HEK293T (cell line): ENCODE measurements at regions not wholly inside any gene's neighbourhood (a gene's known extent, or its start where the extent isn't known, plus 50 kb on each side); places are given as distances from the start of the nearest gene placed in this dataset.

ENCODE experiments used
- ARNT ChIP-seq: fragments of 450-650 bp; IDR thresholded peaks from 2 replicates; pipeline ENCODE4 v1.6.1; 2017; ENCODE audit warnings: mild to moderate bottlenecking
- BHLHE40 ChIP-seq: fragments of 450-650 bp; IDR thresholded peaks from 2 replicates; pipeline ENCODE4 v1.6.1; 2016; ENCODE audit warnings: mild to moderate bottlenecking, moderate library complexity, borderline replicate concordance
- ELF4 ChIP-seq: fragments of 450-650 bp; IDR thresholded peaks from 2 replicates; pipeline ENCODE4 v1.6.1; 2017; ENCODE audit warnings: antibody characterized with exemption
- FOXA1 ChIP-seq: fragments of 450-650 bp; IDR thresholded peaks from 2 replicates; pipeline ENCODE4 v1.6.1; 2016; ENCODE audit warnings: mild to moderate bottlenecking
- FOXK2 ChIP-seq: fragments of 450-650 bp; IDR thresholded peaks from 2 replicates; pipeline ENCODE4 v1.6.1; 2016; ENCODE audit warnings: mild to moderate bottlenecking
- FOXM1 ChIP-seq: fragments of 450-650 bp; IDR thresholded peaks from 2 replicates; pipeline ENCODE4 v1.6.1; 2017; ENCODE audit warnings: mild to moderate bottlenecking, borderline replicate concordance
- SP1 ChIP-seq: fragments of 450-650 bp; IDR thresholded peaks from 2 replicates; pipeline ENCODE4 v1.6.1; 2017
- SUZ12 ChIP-seq: fragments of 450-650 bp; IDR thresholded peaks from 2 replicates; pipeline ENCODE4 v1.6.1; 2016; ENCODE audit warnings: mild to moderate bottlenecking
- TARDBP ChIP-seq: fragments of 450-650 bp; IDR thresholded peaks from 2 replicates; pipeline ENCODE4 v1.6.1; 2016
- ZNF384 ChIP-seq: fragments of 450-650 bp; IDR thresholded peaks from 2 replicates; pipeline ENCODE4 v1.6.1; 2016
- TF ChIP-seq, protein P1 (sequence below): fragments of 450-650 bp; IDR thresholded peaks from 2 replicates; pipeline ENCODE4 v1.6.1; 2016

DNA sequence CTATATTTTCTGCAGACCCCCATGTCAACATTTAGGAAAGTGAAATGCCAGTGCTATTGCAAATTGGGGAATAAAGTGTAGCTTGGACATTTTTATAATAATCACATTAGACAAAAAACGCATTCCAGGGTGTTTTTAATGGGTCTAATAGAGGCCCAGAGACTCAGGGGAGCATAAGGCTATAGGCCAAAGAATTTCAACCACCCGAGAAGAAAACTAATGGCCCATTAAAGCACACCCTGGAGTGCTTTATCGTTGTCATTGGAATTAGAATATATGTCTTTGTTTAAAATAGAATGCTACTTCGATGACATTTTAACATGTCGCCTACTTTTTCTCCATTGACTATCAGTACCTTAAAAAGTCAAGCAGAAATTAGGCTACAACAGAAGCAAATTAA lies 414.1 kb upstream of the CDH8 start:
- TF ChIP-seq FOXM1 (no peak), TARDBP (no peak), ARNT (no peak), SP1 (no peak), SUZ12 (no peak), FOXK2 (no peak), BHLHE40 (no peak), FOXA1 (no peak), ELF4 (no peak), ZNF384 (no peak)
- TF ChIP-seq, protein P1, sequence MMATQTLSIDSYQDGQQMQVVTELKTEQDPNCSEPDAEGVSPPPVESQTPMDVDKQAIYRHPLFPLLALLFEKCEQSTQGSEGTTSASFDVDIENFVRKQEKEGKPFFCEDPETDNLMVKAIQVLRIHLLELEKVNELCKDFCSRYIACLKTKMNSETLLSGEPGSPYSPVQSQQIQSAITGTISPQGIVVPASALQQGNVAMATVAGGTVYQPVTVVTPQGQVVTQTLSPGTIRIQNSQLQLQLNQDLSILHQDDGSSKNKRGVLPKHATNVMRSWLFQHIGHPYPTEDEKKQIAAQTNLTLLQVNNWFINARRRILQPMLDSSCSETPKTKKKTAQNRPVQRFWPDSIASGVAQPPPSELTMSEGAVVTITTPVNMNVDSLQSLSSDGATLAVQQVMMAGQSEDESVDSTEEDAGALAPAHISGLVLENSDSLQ = no peak
